GM03348 (cell line): ENCODE measurements at regions not wholly inside any gene's neighbourhood (a gene's known extent, or its start where the extent isn't known, plus 50 kb on each side); places are given as distances from the start of the nearest gene placed in this dataset.

Source experiments
- DNase-seq: peaks from one replicate; pipeline ENCODE4 v3.0.0; 2012; ENCODE audit warnings: low spot score

- no peak for DNase-seq
These were observed 1268.9 kb downstream of the BRD1 start for GRCh38 chr22:48558606-48559402.

GRCh38 chr22:48558016-48558415 is 1269.7 kb downstream of the BRD1 start:
- DNase-seq: no peak

- DNase-seq: no peak
These were observed 1270.2 kb downstream of the BRD1 start for GRCh38 chr22:48557473-48557872.

GRCh38 chr22:48556751-48557150 is 1270.9 kb downstream of the BRD1 start:
- DNase-seq: no peak

GRCh38 chr22:48556222-48556621 is 1271.5 kb downstream of the BRD1 start:
- DNase-seq: no peak

GRCh38 chr22:48555606-48556005 is 1272.1 kb downstream of the BRD1 start:
- no peak for DNase-seq

GRCh38 chr22:48554893-48555572 is 1272.6 kb downstream of the BRD1 start:
- DNase-seq: no peak

GRCh38 chr22:48553694-48554308 is 1273.9 kb downstream of the BRD1 start:
- DNase-seq: no peak

GRCh38 chr22:48553119-48553518 is 1274.6 kb downstream of the BRD1 start:
- no peak for DNase-seq

GRCh38 chr22:48551716-48552268 is 1275.9 kb downstream of the BRD1 start:
- DNase-seq: no peak

GRCh38 chr22:48551061-48551460 is 1276.6 kb downstream of the BRD1 start:
- DNase-seq: no peak

GRCh38 chr22:48548391-48548790 is 1279.3 kb downstream of the BRD1 start:
- DNase-seq: no peak

GRCh38 chr22:48547971-48548370 is 1279.7 kb downstream of the BRD1 start:
- no peak for DNase-seq

- no peak for DNase-seq
These were observed 1280.8 kb downstream of the BRD1 start for GRCh38 chr22:48546653-48547424.

GRCh38 chr22:48545987-48546386 is 1281.7 kb downstream of the BRD1 start:
- no peak for DNase-seq

- no peak for DNase-seq
These were observed 1286.1 kb downstream of the BRD1 start for GRCh38 chr22:48541401-48542098.

- no peak for DNase-seq
These were observed 1288.4 kb downstream of the BRD1 start for GRCh38 chr22:48539261-48539660.

- no peak for DNase-seq
These were observed 1289.3 kb downstream of the BRD1 start for GRCh38 chr22:48538291-48538820.

GRCh38 chr22:48537343-48537680 is 1290.4 kb downstream of the BRD1 start:
- DNase-seq: peak; percentile 31

- DNase-seq: peak; percentile 35
These were observed 1290.9 kb downstream of the BRD1 start for GRCh38 chr22:48536541-48537342.
